ENCODE measurements at regions not wholly inside any gene's neighbourhood (a gene's known extent, or its start where the extent isn't known, plus 50 kb on each side); places are given as distances from the start of the nearest gene placed in this dataset.

GRCh38 chr4:42331914-42332368 lies 65.3 kb upstream of the SHISA3 start:
- no peak for DNase-seq

- DNase-seq: no peak
Observed at GRCh38 chr4:42339935-42340406, 57.3 kb upstream of the SHISA3 start.

GRCh38 chr4:42341518-42342026 lies 55.7 kb upstream of the SHISA3 start:
- no peak for DNase-seq

GRCh38 chr4:42342459-42342858 lies 54.8 kb upstream of the SHISA3 start:
- no peak for DNase-seq

- no peak for DNase-seq
Observed at GRCh38 chr4:42344309-42344708, 53.0 kb upstream of the SHISA3 start.

- no peak for DNase-seq
Observed at GRCh38 chr4:42344749-42345148, 52.5 kb upstream of the SHISA3 start.

GRCh38 chr4:42345962-42346544 lies 51.2 kb upstream of the SHISA3 start:
- DNase-seq: no peak

GRCh38 chr4:42347076-42347475 lies 50.2 kb upstream of the SHISA3 start:
- no peak for DNase-seq

Data from MV-4-11 (cell line).